Activated naive CD8-positive, alpha-beta T cell (primary cell): ENCODE measurements at regions not wholly inside any gene's neighbourhood (a gene's known extent, or its start where the extent isn't known, plus 50 kb on each side); places are given as distances from the start of the nearest gene placed in this dataset.

ENCODE experiments used
- H3K27ac Mint-ChIP-seq: one replicate; pipeline ENCODE4 v1.8.0; 2021; ENCODE audit warnings: mixed read lengths
- H3K27me3 Mint-ChIP-seq: one replicate; pipeline ENCODE4 v1.8.0; 2021; ENCODE audit warnings: mixed read lengths
- H3K36me3 Mint-ChIP-seq: one replicate; pipeline ENCODE4 v1.8.0; 2021; ENCODE audit warnings: mixed read lengths
- H3K4me1 Mint-ChIP-seq: one replicate; pipeline ENCODE4 v1.8.0; 2021; ENCODE audit warnings: low read depth, mixed read lengths
- H3K4me3 Mint-ChIP-seq: one replicate; pipeline ENCODE4 v1.8.0; 2021; ENCODE audit warnings: mild to moderate bottlenecking, mixed read lengths
- H3K9me3 Mint-ChIP-seq: one replicate; pipeline ENCODE4 v1.8.0; 2021; ENCODE audit warnings: low read depth, mixed read lengths

- Mint-ChIP-seq H3K36me3 (no peaks in the 10 kb centered on the region), H3K4me1 (no peaks in the 10 kb centered on the region), H3K27ac (no peak overlapping the region), H3K9me3 (no peaks in the 10 kb centered on the region), H3K4me3 (no peak overlapping the region), H3K27me3 (peaks cover 3% of the 10 kb centered on the region)
Measured at GRCh38 chr20:60428651-60429050, 470.4 kb downstream of the CDH26 start.

GRCh38 chr20:60430516-60431001, 472.3 kb downstream of the CDH26 start:
- Mint-ChIP-seq H3K9me3 (no peaks in the 10 kb centered on the region), H3K4me3 (no peak overlapping the region), H3K4me1 (no peaks in the 10 kb centered on the region), H3K36me3 (no peaks in the 10 kb centered on the region), H3K27me3 (peaks cover 4% of the 10 kb centered on the region), H3K27ac (no peak overlapping the region)

- Mint-ChIP-seq H3K36me3 (no peaks in the 10 kb centered on the region), H3K27me3 (peaks cover 4% of the 10 kb centered on the region), H3K9me3 (no peaks in the 10 kb centered on the region), H3K4me1 (no peaks in the 10 kb centered on the region), H3K27ac (no peak overlapping the region), H3K4me3 (no peak overlapping the region)
Measured at GRCh38 chr20:60431349-60431748, 473.1 kb downstream of the CDH26 start.

GRCh38 chr20:60437418-60437817, 479.2 kb downstream of the CDH26 start:
- Mint-ChIP-seq H3K36me3 (no peaks in the 10 kb centered on the region), H3K9me3 (peaks cover 6% of the 10 kb centered on the region), H3K27ac (no peak overlapping the region), H3K4me1 (no peaks in the 10 kb centered on the region), H3K27me3 (peaks cover 7% of the 10 kb centered on the region), H3K4me3 (no peak overlapping the region)

GRCh38 chr20:60446267-60447111, 488.3 kb downstream of the CDH26 start:
- no peak overlapping the region for H3K27ac Mint-ChIP-seq
- H3K36me3 Mint-ChIP-seq, result no peaks in the 10 kb centered on the region
- no peaks in the 10 kb centered on the region for H3K4me1 Mint-ChIP-seq

GRCh38 chr20:60447703-60448102, 489.5 kb downstream of the CDH26 start:
- no peaks in the 10 kb centered on the region for H3K4me1 Mint-ChIP-seq
- no peak overlapping the region for H3K4me3 Mint-ChIP-seq
- peaks cover 7% of the 10 kb centered on the region for H3K27me3 Mint-ChIP-seq
- H3K36me3 Mint-ChIP-seq, result no peaks in the 10 kb centered on the region
- peaks cover 1% of the 10 kb centered on the region for H3K9me3 Mint-ChIP-seq
- H3K27ac Mint-ChIP-seq, result no peak overlapping the region

More at GRCh38 chr20:60446267-60447111, 488.3 kb downstream of the CDH26 start:
- Mint-ChIP-seq H3K9me3 (peaks cover 3% of the 10 kb centered on the region), H3K27me3 (peaks cover 8% of the 10 kb centered on the region), H3K4me3 (no peak overlapping the region)

- H3K36me3 Mint-ChIP-seq, result no peaks in the 10 kb centered on the region
- no peaks in the 10 kb centered on the region for H3K9me3 Mint-ChIP-seq
- no peak overlapping the region for H3K4me3 Mint-ChIP-seq
- H3K27me3 Mint-ChIP-seq, result peaks cover 4% of the 10 kb centered on the region
- H3K4me1 Mint-ChIP-seq, result no peaks in the 10 kb centered on the region
- H3K27ac Mint-ChIP-seq, result no peak overlapping the region
Measured at GRCh38 chr20:60453388-60454246, 495.4 kb downstream of the CDH26 start.

- Mint-ChIP-seq H3K27ac (no peak overlapping the region), H3K36me3 (no peaks in the 10 kb centered on the region), H3K4me1 (no peaks in the 10 kb centered on the region), H3K9me3 (no peaks in the 10 kb centered on the region), H3K4me3 (no peak overlapping the region), H3K27me3 (peaks cover 6% of the 10 kb centered on the region)
Measured at GRCh38 chr20:60454491-60454890, 496.3 kb downstream of the CDH26 start.

GRCh38 chr20:60455272-60455671, 497.0 kb downstream of the CDH26 start:
- Mint-ChIP-seq H3K4me3 (no peak overlapping the region), H3K4me1 (no peaks in the 10 kb centered on the region), H3K27ac (no peak overlapping the region), H3K36me3 (no peaks in the 10 kb centered on the region), H3K27me3 (peaks cover 8% of the 10 kb centered on the region), H3K9me3 (no peaks in the 10 kb centered on the region)

GRCh38 chr20:60459212-60459611, 501.0 kb downstream of the CDH26 start:
- Mint-ChIP-seq H3K27ac (no peak overlapping the region), H3K4me3 (no peak overlapping the region), H3K27me3 (peaks cover 8% of the 10 kb centered on the region), H3K36me3 (no peaks in the 10 kb centered on the region), H3K4me1 (no peaks in the 10 kb centered on the region), H3K9me3 (no peaks in the 10 kb centered on the region)

- no peak overlapping the region for H3K4me3 Mint-ChIP-seq
- no peak overlapping the region for H3K27ac Mint-ChIP-seq
- H3K9me3 Mint-ChIP-seq, result no peaks in the 10 kb centered on the region
- H3K36me3 Mint-ChIP-seq, result no peaks in the 10 kb centered on the region
- H3K27me3 Mint-ChIP-seq, result peaks cover 10% of the 10 kb centered on the region
- no peaks in the 10 kb centered on the region for H3K4me1 Mint-ChIP-seq
Measured at GRCh38 chr20:60461993-60462392, 503.8 kb downstream of the CDH26 start.

GRCh38 chr20:60463798-60464197, 505.6 kb downstream of the CDH26 start:
- Mint-ChIP-seq H3K9me3 (no peaks in the 10 kb centered on the region), H3K4me3 (no peak overlapping the region), H3K27ac (no peak overlapping the region), H3K36me3 (no peaks in the 10 kb centered on the region), H3K27me3 (peaks cover 5% of the 10 kb centered on the region), H3K4me1 (no peaks in the 10 kb centered on the region)

GRCh38 chr20:60465439-60465838, 507.2 kb downstream of the CDH26 start:
- no peak overlapping the region for H3K4me3 Mint-ChIP-seq
- no peak overlapping the region for H3K27ac Mint-ChIP-seq
- no peaks in the 10 kb centered on the region for H3K36me3 Mint-ChIP-seq
- no peaks in the 10 kb centered on the region for H3K9me3 Mint-ChIP-seq
- no peaks in the 10 kb centered on the region for H3K4me1 Mint-ChIP-seq
- peaks cover 4% of the 10 kb centered on the region for H3K27me3 Mint-ChIP-seq

- peaks cover 4% of the 10 kb centered on the region for H3K27me3 Mint-ChIP-seq
- no peak overlapping the region for H3K4me3 Mint-ChIP-seq
- H3K9me3 Mint-ChIP-seq, result no peaks in the 10 kb centered on the region
- H3K36me3 Mint-ChIP-seq, result no peaks in the 10 kb centered on the region
- H3K27ac Mint-ChIP-seq, result no peak overlapping the region
- H3K4me1 Mint-ChIP-seq, result no peaks in the 10 kb centered on the region
Measured at GRCh38 chr20:60465993-60466686, 507.9 kb downstream of the CDH26 start.

GRCh38 chr20:60466687-60467022, 508.4 kb downstream of the CDH26 start:
- Mint-ChIP-seq H3K27ac (no peak overlapping the region), H3K4me1 (no peaks in the 10 kb centered on the region), H3K4me3 (no peak overlapping the region), H3K27me3 (peaks cover 4% of the 10 kb centered on the region), H3K9me3 (no peaks in the 10 kb centered on the region), H3K36me3 (no peaks in the 10 kb centered on the region)
